K562 (cell line): ENCODE measurements at regions not wholly inside any gene's neighbourhood (a gene's known extent, or its start where the extent isn't known, plus 50 kb on each side); places are given as distances from the start of the nearest gene placed in this dataset.
A peak's percentile ranks its signal among the peaks of the same experiment; 100 is the strongest.

Source experiments
- ATAC-seq: fragments of 200-7000 bp; cut with Tn5 transposase; 3 replicates; pipeline ENCODE4 v1.9.1; 2020; ENCODE audit warnings: moderate library complexity
- BruUV-seq: library from RNA; stranded (reverse); fragments of 400-500 nt; replicated peaks from 2 replicates; lab custom pipeline; 2021; lab: Mats Ljungman, UMichigan
- CTCF ChIA-PET: fragments of 300-600 bp; formaldehyde crosslinking; extraction: SDS; loops from one replicate; lab custom pipeline; 2021; ENCODE audit warnings: low intra/inter-chr PET ratio; lab: Yijun Ruan, JAX
- POLR2A ChIA-PET: fragments of 300-600, 350-650 bp; sonication (Branson Sonifier 250); formaldehyde crosslinking; extraction: SDS; loops from one replicate; lab custom pipeline; 2021; ENCODE audit warnings: antibody characterized with exemption, inconsistent platforms; lab: Yijun Ruan, JAX
- DNase-seq, 4 experiments: peaks; one replicate each; pipeline versions ENCODE4 v3.0.0 to v3.0.0-alpha.2; 2011 to 2018; ENCODE audit warnings: low spot score in 3 of 4, mixed read lengths in 3 of 4; ENCODE audit errors: extremely low read depth in 1 of 4
- FAIRE-seq: peaks from 2 replicates; lab custom pipeline; 2011; peaks lifted over from hg19 to GRCh38; lab: Jason Lieb, UNC
- H2AFZ ChIP-seq: 2 replicates; pipeline ENCODE4 v1.6.0; 2011; ENCODE audit warnings: low read depth, low read length, control low read depth, inconsistent platforms
- H3K27ac ChIP-seq: fragments of 200-600 bp; 3 replicates; pipeline ENCODE4 v1.8.0; 2011; ENCODE audit warnings: low read depth, mild to moderate bottlenecking, control low read depth, inconsistent platforms, low read length, moderate library complexity, mixed read lengths; ENCODE audit errors: extremely low read depth
- H3K27me3 ChIP-seq, 2 experiments: fragments of 300-600 bp in 1 of 2; 2 replicates in 1 of 2; 3 replicates in 1 of 2; pipeline versions ENCODE4 v1.6.0 to v1.8.0; 2011; ENCODE audit warnings: inconsistent platforms in 2 of 2, low read length in 2 of 2, mild to moderate bottlenecking in 1 of 2, mixed read lengths in 1 of 2, moderate library complexity in 1 of 2; ENCODE audit not compliant: control insufficient read depth in 2 of 2, insufficient read depth in 2 of 2
- H3K36me3 ChIP-seq: fragments of 300-600 bp; 3 replicates; pipeline ENCODE4 v1.8.0; 2011; ENCODE audit warnings: mild to moderate bottlenecking, low read length, inconsistent platforms; ENCODE audit not compliant: control insufficient read depth, insufficient read depth
- H3K4me1 ChIP-seq, 2 experiments: fragments of 200-600 bp in 1 of 2; replicated peaks in 1 of 2; 2 replicates in 1 of 2; 3 replicates in 1 of 2; pipeline versions ENCODE4 v1.5.1 to v1.8.0; 2011; ENCODE audit warnings: inconsistent platforms in 2 of 2, low read length in 2 of 2, mild to moderate bottlenecking in 1 of 2, mixed read lengths in 1 of 2, moderate library complexity in 1 of 2; ENCODE audit not compliant: control insufficient read depth in 2 of 2, insufficient read depth in 2 of 2
- H3K4me2 ChIP-seq: 2 replicates; pipeline ENCODE4 v1.6.1; 2011; ENCODE audit warnings: low read length, control low read depth, inconsistent platforms, mixed read lengths; ENCODE audit not compliant: insufficient read depth
- H3K4me3 ChIP-seq: fragments of 200-600 bp; sonication (generic), shearing (Covaris generic); 2 replicates; pipeline ENCODE4 v1.5.1; 2016; ENCODE audit warnings: control low read depth, inconsistent platforms
- H3K79me2 ChIP-seq: fragments of 200-600 bp; 3 replicates; pipeline ENCODE4 v1.8.0; 2011; ENCODE audit warnings: low read length, inconsistent platforms; ENCODE audit not compliant: control insufficient read depth, insufficient read depth
- H3K9ac ChIP-seq, 2 experiments: 2 replicates each; pipeline versions ENCODE4 v1.6.0 to v1.6.1; 2011; ENCODE audit warnings: low read depth in 2 of 2, low read length in 2 of 2, control low read depth in 1 of 2, inconsistent platforms in 1 of 2, mild to moderate bottlenecking in 1 of 2, mixed read lengths in 1 of 2; ENCODE audit not compliant: insufficient read depth in 1 of 2
- H3K9me1 ChIP-seq: one replicate; pipeline ENCODE4 v1.6.0; 2011; ENCODE audit warnings: inconsistent platforms, mild to moderate bottlenecking, low read length, moderate library complexity; ENCODE audit not compliant: control insufficient read depth, insufficient read depth
- H3K9me3 ChIP-seq: replicated peaks from 2 replicates; pipeline ENCODE4 v1.5.1; 2011; ENCODE audit warnings: low read depth, low read length, inconsistent platforms; ENCODE audit not compliant: control insufficient read depth, insufficient read depth
- H4K20me1 ChIP-seq: replicated peaks from 2 replicates; pipeline ENCODE4 v1.6.1; 2011; ENCODE audit warnings: low read length, inconsistent platforms, mixed read lengths; ENCODE audit not compliant: control insufficient read depth, insufficient read depth
- CBFA2T3 ChIP-seq: fragments of 450-650 bp; IDR thresholded peaks from 2 replicates; pipeline ENCODE4 v1.6.1; 2017
- GTF2B ChIP-seq: IDR thresholded peaks from 2 replicates; pipeline ENCODE4 v1.6.1; 2011; ENCODE audit not compliant: insufficient read length; ENCODE audit errors: extremely low read depth
- HMBOX1 ChIP-seq: sonication (generic); IDR thresholded peaks from 2 replicates; pipeline ENCODE4 v1.6.1; 2016
- HSF4 ChIP-seq: fragments of 250-450 bp; sonication (Bioruptor Pico); IDR thresholded peaks from 2 replicates; pipeline ENCODE4 v2.1.2; 2022; ENCODE audit warnings: mild to moderate bottlenecking, moderate library complexity, borderline replicate concordance
- KLF13 ChIP-seq: fragments of 450-650 bp; IDR thresholded peaks from 2 replicates; pipeline ENCODE4 v1.6.1; 2016; ENCODE audit warnings: missing genetic modification characterization, low read depth, mild to moderate bottlenecking, missing compliant biosample characterization, moderate library complexity, borderline replicate concordance
- MYBL2 ChIP-seq, 2 experiments: fragments of 450-650 bp in 1 of 2; sonication (generic) in 1 of 2; formaldehyde crosslinking in 1 of 2; IDR thresholded peaks; 2 replicates each; pipeline versions ENCODE4 v1.6.1 to v1.8.1; 2017 to 2022; ENCODE audit warnings: borderline replicate concordance in 1 of 2, inconsistent platforms in 1 of 2, low read depth in 1 of 2, mild to moderate bottlenecking in 1 of 2, missing genetic modification reagents in 1 of 2, moderate library complexity in 1 of 2
- NELFE ChIP-seq: IDR thresholded peaks from 2 replicates; pipeline ENCODE4 v1.6.1; 2011; ENCODE audit warnings: mild to moderate bottlenecking; ENCODE audit not compliant: insufficient read depth, insufficient read length
- PHF20 ChIP-seq: fragments of 450-650 bp; IDR thresholded peaks from 2 replicates; pipeline ENCODE4 v1.6.1; 2018; ENCODE audit not compliant: partially characterized antibody
- POLR2A ChIP-seq: fragments of 450-650 bp; conservative IDR thresholded peaks from 2 replicates; pipeline ENCODE4 v1.6.1; 2016
- SMARCA4 ChIP-seq: fragments of 450-650 bp; IDR thresholded peaks from 2 replicates; pipeline ENCODE4 v1.6.1; 2016
- TOE1 ChIP-seq, 2 experiments: fragments of 450-650 bp in 1 of 2; sonication (generic) in 1 of 2; formaldehyde crosslinking in 1 of 2; IDR thresholded peaks; 2 replicates each; pipeline versions ENCODE4 v1.7.1 to v1.8.0; 2016 to 2022; ENCODE audit warnings: borderline replicate concordance in 2 of 2, mild to moderate bottlenecking in 2 of 2, antibody characterized with exemption in 1 of 2, inconsistent platforms in 1 of 2, low read depth in 1 of 2, missing genetic modification reagents in 1 of 2, moderate library complexity in 1 of 2
- ZNF316 ChIP-seq: fragments of 450-650 bp; IDR thresholded peaks from 2 replicates; pipeline ENCODE4 v1.6.1; 2016
- WGBS: fragments of 100-300 bp; shearing (Covaris generic); methylation state at CpG from one replicate; pipeline ENCODE4 v1.1.6; 2016; ENCODE audit warnings: low coverage, mixed read lengths; ENCODE audit not compliant: insufficient coverage; ENCODE audit errors: missing lambda C conversion rate; 5-methylcytosine and 5-hydroxymethylcytosine counted together
- in situ Hi-C: fragments of 300-500 bp; cut with MboI; formaldehyde crosslinking; loops from 4 replicates; pipeline ENCODE4 v1.15.0; 2018; ENCODE audit warnings: inconsistent platforms, mixed read lengths
- intact Hi-C: fragments of 100-400 bp; cut with micrococcal nuclease; formaldehyde crosslinking; loops from 2 replicates; pipeline ENCODE4 v1.14.2; 2022
- TF ChIP-seq, protein P1 (sequence below): fragments of 250-450 bp; sonication (Bioruptor Pico); IDR thresholded peaks from 2 replicates; pipeline ENCODE4 v1.5.0; 2022; ENCODE audit warnings: mild to moderate bottlenecking
- TF ChIP-seq, protein P2 (sequence below): fragments of 150-350 bp; IDR thresholded peaks from 2 replicates; pipeline ENCODE4 v1.6.1; 2014; ENCODE audit warnings: low read depth, mild to moderate bottlenecking, low read length, borderline replicate concordance
- TF ChIP-seq, protein P3 (sequence below): fragments of 250-450 bp; sonication (Bioruptor Pico); IDR thresholded peaks from 2 replicates; pipeline ENCODE4 v1.9.0; 2021; ENCODE audit warnings: mild to moderate bottlenecking

GRCh38 chr3:194247350-194247740 lies 103.8 kb downstream of the CPN2 start:
- no peak overlapping the region for H3K27ac ChIP-seq
- POLR2A ChIA-PET, result no interaction called here
- no peaks in the 10 kb centered on the region for H3K9me1 ChIP-seq
- H3K4me3 ChIP-seq, result no peak overlapping the region
- ATAC-seq (no peak), DNase-seq (no peak), FAIRE-seq (peak; percentile 32)
- peak overlapping the region in 1 of 2 experiments; percentile 68; a peak in 1 of 4 replicates for H3K9ac ChIP-seq
- 88% methylated on average over 10 of the region's 10 CpGs for WGBS
- CTCF ChIA-PET, result no interaction called here
- intact Hi-C loops, result no loop called here
- no peaks in the 10 kb centered on the region for H3K9me3 ChIP-seq
- no TSS peak for BruUV-seq
- in situ Hi-C loops, result no loop called here
- H2AFZ ChIP-seq, result peak overlapping the region; percentile 43; the same call in 1 of the 2 replicates
- H3K79me2 ChIP-seq, result no peaks in the 10 kb centered on the region
- H3K4me1 ChIP-seq, result peaks cover 23 to 28% of the 10 kb centered on the region in 2 experiments
- TF ChIP-seq, protein P1, sequence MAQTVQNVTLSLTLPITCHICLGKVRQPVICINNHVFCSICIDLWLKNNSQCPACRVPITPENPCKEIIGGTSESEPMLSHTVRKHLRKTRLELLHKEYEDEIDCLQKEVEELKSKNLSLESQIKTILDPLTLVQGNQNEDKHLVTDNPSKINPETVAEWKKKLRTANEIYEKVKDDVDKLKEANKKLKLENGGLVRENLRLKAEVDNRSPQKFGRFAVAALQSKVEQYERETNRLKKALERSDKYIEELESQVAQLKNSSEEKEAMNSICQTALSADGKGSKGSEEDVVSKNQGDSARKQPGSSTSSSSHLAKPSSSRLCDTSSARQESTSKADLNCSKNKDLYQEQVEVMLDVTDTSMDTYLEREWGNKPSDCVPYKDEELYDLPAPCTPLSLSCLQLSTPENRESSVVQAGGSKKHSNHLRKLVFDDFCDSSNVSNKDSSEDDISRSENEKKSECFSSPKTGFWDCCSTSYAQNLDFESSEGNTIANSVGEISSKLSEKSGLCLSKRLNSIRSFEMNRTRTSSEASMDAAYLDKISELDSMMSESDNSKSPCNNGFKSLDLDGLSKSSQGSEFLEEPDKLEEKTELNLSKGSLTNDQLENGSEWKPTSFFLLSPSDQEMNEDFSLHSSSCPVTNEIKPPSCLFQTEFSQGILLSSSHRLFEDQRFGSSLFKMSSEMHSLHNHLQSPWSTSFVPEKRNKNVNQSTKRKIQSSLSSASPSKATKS (CRISPR knock-in tag), result no peak
- no peak for TF ChIP-seq HMBOX1
- no peak for TF ChIP-seq MYBL2 (IDR thresholded peaks at IDR 0.05; ENCODE audit: low read depth)
- TF ChIP-seq MYBL2 (CRISPR knock-in tag; IDR thresholded peaks at IDR 0.05; ENCODE audit: borderline replicate concordance), result no peak
- TF ChIP-seq NELFE, result no peak
- TF ChIP-seq, protein P2, sequence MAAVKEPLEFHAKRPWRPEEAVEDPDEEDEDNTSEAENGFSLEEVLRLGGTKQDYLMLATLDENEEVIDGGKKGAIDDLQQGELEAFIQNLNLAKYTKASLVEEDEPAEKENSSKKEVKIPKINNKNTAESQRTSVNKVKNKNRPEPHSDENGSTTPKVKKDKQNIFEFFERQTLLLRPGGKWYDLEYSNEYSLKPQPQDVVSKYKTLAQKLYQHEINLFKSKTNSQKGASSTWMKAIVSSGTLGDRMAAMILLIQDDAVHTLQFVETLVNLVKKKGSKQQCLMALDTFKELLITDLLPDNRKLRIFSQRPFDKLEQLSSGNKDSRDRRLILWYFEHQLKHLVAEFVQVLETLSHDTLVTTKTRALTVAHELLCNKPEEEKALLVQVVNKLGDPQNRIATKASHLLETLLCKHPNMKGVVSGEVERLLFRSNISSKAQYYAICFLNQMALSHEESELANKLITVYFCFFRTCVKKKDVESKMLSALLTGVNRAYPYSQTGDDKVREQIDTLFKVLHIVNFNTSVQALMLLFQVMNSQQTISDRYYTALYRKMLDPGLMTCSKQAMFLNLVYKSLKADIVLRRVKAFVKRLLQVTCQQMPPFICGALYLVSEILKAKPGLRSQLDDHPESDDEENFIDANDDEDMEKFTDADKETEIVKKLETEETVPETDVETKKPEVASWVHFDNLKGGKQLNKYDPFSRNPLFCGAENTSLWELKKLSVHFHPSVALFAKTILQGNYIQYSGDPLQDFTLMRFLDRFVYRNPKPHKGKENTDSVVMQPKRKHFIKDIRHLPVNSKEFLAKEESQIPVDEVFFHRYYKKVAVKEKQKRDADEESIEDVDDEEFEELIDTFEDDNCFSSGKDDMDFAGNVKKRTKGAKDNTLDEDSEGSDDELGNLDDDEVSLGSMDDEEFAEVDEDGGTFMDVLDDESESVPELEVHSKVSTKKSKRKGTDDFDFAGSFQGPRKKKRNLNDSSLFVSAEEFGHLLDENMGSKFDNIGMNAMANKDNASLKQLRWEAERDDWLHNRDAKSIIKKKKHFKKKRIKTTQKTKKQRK, result no peak
- no peak for TF ChIP-seq PHF20
- no peak for TF ChIP-seq ZNF316
- no peak for TF ChIP-seq TOE1 (IDR thresholded peaks at IDR 0.05; ENCODE audit: borderline replicate concordance)
- no peak for TF ChIP-seq TOE1 (CRISPR knock-in tag; IDR thresholded peaks at IDR 0.05; ENCODE audit: borderline replicate concordance, low read depth)
- TF ChIP-seq CBFA2T3, result no peak
- TF ChIP-seq KLF13 (tag), result no peak
- TF ChIP-seq GTF2B, result no peak
- TF ChIP-seq, protein P3, sequence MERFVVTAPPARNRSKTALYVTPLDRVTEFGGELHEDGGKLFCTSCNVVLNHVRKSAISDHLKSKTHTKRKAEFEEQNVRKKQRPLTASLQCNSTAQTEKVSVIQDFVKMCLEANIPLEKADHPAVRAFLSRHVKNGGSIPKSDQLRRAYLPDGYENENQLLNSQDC (CRISPR knock-in tag), result no peak
- no peak for TF ChIP-seq POLR2A
- TF ChIP-seq SMARCA4, result no peak
- no peak for TF ChIP-seq HSF4 (CRISPR knock-in tag)
- H3K27me3 ChIP-seq, result no peaks in the 10 kb centered on the region
- H3K4me2 ChIP-seq, result no peak overlapping the region
- H4K20me1 ChIP-seq, result no peaks in the 10 kb centered on the region
- no peaks in the 10 kb centered on the region for H3K36me3 ChIP-seq
